HepG2 (cell line): ENCODE measurements at regions not wholly inside any gene's neighbourhood (a gene's known extent, or its start where the extent isn't known, plus 50 kb on each side); places are given as distances from the start of the nearest gene placed in this dataset.

Source experiments
- ATAC-seq: fragments of 200-7000 bp; cut with Tn5 transposase; 3 replicates; pipeline ENCODE4 v1.9.1; 2020; ENCODE audit warnings: mild to moderate bottlenecking, moderate library complexity
- BruUV-seq: library from RNA; stranded (reverse); fragments of 400-500 nt; replicated peaks from 2 replicates; lab custom pipeline; 2021; lab: Mats Ljungman, UMichigan
- CTCF ChIA-PET: fragments of 300-600 bp; formaldehyde crosslinking; extraction: SDS; loops from one replicate; lab custom pipeline; 2021; ENCODE audit warnings: low total read pairs, inconsistent platforms, low intra/inter-chr PET ratio; lab: Yijun Ruan, JAX
- POLR2A ChIA-PET: fragments of 350-600 bp; sonication (Branson Sonifier 250); formaldehyde crosslinking; loops from one replicate; lab custom pipeline; 2020; ENCODE audit warnings: antibody characterized with exemption, inconsistent platforms; lab: Yijun Ruan, JAX
- DNase-seq: peaks from one replicate; pipeline ENCODE4 v3.0.0-alpha.2; 2015; ENCODE audit warnings: low spot score
- FAIRE-seq: peaks from 3 replicates; lab custom pipeline; 2011; peaks lifted over from hg19 to GRCh38; lab: Jason Lieb, UNC
- H2AFZ ChIP-seq: one replicate; pipeline ENCODE4 v1.6.1; 2011; ENCODE audit warnings: low read length, inconsistent platforms
- H3K27ac ChIP-seq: fragments of 300-600 bp; 3 replicates; pipeline ENCODE4 v1.8.0; 2011; ENCODE audit warnings: mixed run types, mild to moderate bottlenecking, mixed read lengths, low read length, inconsistent platforms; ENCODE audit not compliant: insufficient read depth; ENCODE audit errors: extremely low read length
- H3K27me3 ChIP-seq, 2 experiments: fragments of 200-600 bp in 1 of 2; 2 replicates in 1 of 2; 3 replicates in 1 of 2; pipeline versions ENCODE4 v1.6.0 to v1.8.0; 2011; ENCODE audit warnings: low read length in 2 of 2, mild to moderate bottlenecking in 2 of 2, moderate library complexity in 2 of 2, inconsistent platforms in 1 of 2; ENCODE audit not compliant: insufficient read depth in 2 of 2, control insufficient read depth in 1 of 2
- H3K36me3 ChIP-seq, 2 experiments: fragments of 200-600 bp in 1 of 2; replicated peaks in 1 of 2; 2 replicates in 1 of 2; 3 replicates in 1 of 2; pipeline versions ENCODE4 v1.5.1 to v1.8.0; 2011; ENCODE audit warnings: low read length in 2 of 2, inconsistent platforms in 1 of 2; ENCODE audit not compliant: insufficient read depth in 2 of 2, control insufficient read depth in 1 of 2
- H3K4me1 ChIP-seq: 2 replicates; pipeline ENCODE4 v1.5.1; 2012; ENCODE audit warnings: low read length, inconsistent platforms; ENCODE audit not compliant: insufficient read depth
- H3K4me2 ChIP-seq: 2 replicates; pipeline ENCODE4 v1.6.0; 2011; ENCODE audit warnings: low read depth, low read length, inconsistent platforms
- H3K4me3 ChIP-seq, 3 experiments: fragments of 200-600 bp in 1 of 3; sonication (generic), shearing (Covaris generic) in 1 of 3; replicated peaks in 1 of 3; 2 replicates each; pipeline ENCODE4 v1.5.1; 2011 to 2016; ENCODE audit warnings: low read length in 3 of 3, inconsistent platforms in 2 of 3, low read depth in 2 of 3, mild to moderate bottlenecking in 2 of 3, control low read depth in 1 of 3, mixed read lengths in 1 of 3; ENCODE audit not compliant: insufficient read depth in 1 of 3
- H3K79me2 ChIP-seq: one replicate; pipeline ENCODE4 v1.6.1; 2011; ENCODE audit warnings: low read length, inconsistent platforms; ENCODE audit not compliant: insufficient read depth
- H3K9ac ChIP-seq: 2 replicates; pipeline ENCODE4 v1.6.0; 2011; ENCODE audit warnings: mild to moderate bottlenecking, low read depth, low read length, inconsistent platforms; ENCODE audit not compliant: insufficient read depth
- H3K9me3 ChIP-seq: 2 replicates; pipeline ENCODE4 v1.5.1; 2012; ENCODE audit warnings: mild to moderate bottlenecking, low read length
- H4K20me1 ChIP-seq: 2 replicates; pipeline ENCODE4 v1.6.0; 2011; ENCODE audit warnings: inconsistent platforms, mild to moderate bottlenecking, low read length, moderate library complexity; ENCODE audit not compliant: insufficient read depth
- DMTF1 ChIP-seq: sonication (generic); formaldehyde crosslinking; IDR thresholded peaks from 2 replicates; pipeline ENCODE4 v1.4.0; 2020; ENCODE audit warnings: mild to moderate bottlenecking, missing genetic modification reagents
- EP300 ChIP-seq, 3 experiments: sonication (generic) in 1 of 3; formaldehyde crosslinking in 1 of 3; IDR thresholded peaks; 2 replicates each; pipeline versions ENCODE4 v1.5.1 to v1.6.1; 2011 to 2020; ENCODE audit warnings: low read depth in 2 of 3, low read length in 2 of 3, borderline replicate concordance in 1 of 3, improper control_type of control experiment in 1 of 3, mild to moderate bottlenecking in 1 of 3, missing genetic modification reagents in 1 of 3, moderate library complexity in 1 of 3
- FOSL2 ChIP-seq: sonication (generic); formaldehyde crosslinking; IDR thresholded peaks from 2 replicates; pipeline ENCODE4 v1.4.0; 2020; ENCODE audit warnings: missing genetic modification reagents
- NFIC ChIP-seq: IDR thresholded peaks from 2 replicates; pipeline ENCODE4 v1.6.1; 2012; ENCODE audit warnings: mild to moderate bottlenecking, low read length, inconsistent platforms
- SP4 ChIP-seq: sonication (generic); formaldehyde crosslinking; IDR thresholded peaks from 2 replicates; pipeline ENCODE4 v1.8.1; 2023; ENCODE audit warnings: mild to moderate bottlenecking, missing genetic modification reagents
- SP5 ChIP-seq: IDR thresholded peaks from 2 replicates; pipeline ENCODE4 v1.6.1; 2016; ENCODE audit warnings: low read depth, borderline replicate concordance
- ZFYVE20 ChIP-seq: sonication (generic); formaldehyde crosslinking; IDR thresholded peaks from 2 replicates; pipeline ENCODE4 v1.8.0; 2023; ENCODE audit warnings: low read depth, mild to moderate bottlenecking, moderate library complexity, missing genetic modification reagents, borderline replicate concordance
- ZNF143 ChIP-seq: sonication (generic); formaldehyde crosslinking; IDR thresholded peaks from 2 replicates; pipeline ENCODE4 v1.4.0; 2020; ENCODE audit warnings: missing genetic modification reagents
- ZNF335 ChIP-seq: sonication (generic); formaldehyde crosslinking; IDR thresholded peaks from 2 replicates; pipeline ENCODE4 v1.4.0; 2020; ENCODE audit warnings: missing genetic modification reagents
- ZNF703 ChIP-seq: sonication (generic); formaldehyde crosslinking; IDR thresholded peaks from 2 replicates; pipeline ENCODE4 v1.5.1; 2020; ENCODE audit warnings: missing genetic modification reagents, mild to moderate bottlenecking, moderate library complexity, borderline replicate concordance
- WGBS: methylation state at CpG from one replicate; pipeline ENCODE4 v1.1.6; 2017; ENCODE audit warnings: low lambda C conversion rate; 5-methylcytosine and 5-hydroxymethylcytosine counted together
- in situ Hi-C: cut with HindIII; loops from 2 replicates; pipeline ENCODE4 v1.10.0; 2017; ENCODE audit warnings: low pct_unique_long_range_greater_than_20kb; ENCODE audit not compliant: extremely low pct_ligation_motif_present
- intact Hi-C: fragments of 100-400 bp; cut with micrococcal nuclease; formaldehyde crosslinking; loops from one replicate; pipeline ENCODE4 v1.10.0; 2022; ENCODE audit not compliant: unreplicated experiment
- TF ChIP-seq, protein P1 (sequence below): sonication (generic); formaldehyde crosslinking; IDR thresholded peaks from 2 replicates; pipeline ENCODE4 v1.8.0; 2022; ENCODE audit warnings: mild to moderate bottlenecking, missing genetic modification reagents; ENCODE audit not compliant: insufficient replicate concordance

GRCh38 chr2:16738361-16739225 is 73.0 kb upstream of the CYRIA start:
- POLR2A ChIA-PET: no interaction called here
- Histone ChIP-seq H3K4me3 (no peak overlapping the region), H3K36me3 (no peaks in the 10 kb centered on the region), H2AFZ (no peak overlapping the region), H3K9me3 (no peaks in the 10 kb centered on the region), H4K20me1 (no peaks in the 10 kb centered on the region), H3K9ac (no peak overlapping the region), H3K4me1 (no peaks in the 10 kb centered on the region), H3K27ac (no peak overlapping the region), H3K79me2 (no peaks in the 10 kb centered on the region), H3K27me3 (no peaks in the 10 kb centered on the region), H3K4me2 (no peak overlapping the region)
- DNase-seq: no peak
- intact Hi-C loops: no loop called here
- CTCF ChIA-PET: no interaction called here
- no peak for ATAC-seq
- BruUV-seq: no TSS peak
- in situ Hi-C loops: no loop called here
- TF ChIP-seq, protein P1, sequence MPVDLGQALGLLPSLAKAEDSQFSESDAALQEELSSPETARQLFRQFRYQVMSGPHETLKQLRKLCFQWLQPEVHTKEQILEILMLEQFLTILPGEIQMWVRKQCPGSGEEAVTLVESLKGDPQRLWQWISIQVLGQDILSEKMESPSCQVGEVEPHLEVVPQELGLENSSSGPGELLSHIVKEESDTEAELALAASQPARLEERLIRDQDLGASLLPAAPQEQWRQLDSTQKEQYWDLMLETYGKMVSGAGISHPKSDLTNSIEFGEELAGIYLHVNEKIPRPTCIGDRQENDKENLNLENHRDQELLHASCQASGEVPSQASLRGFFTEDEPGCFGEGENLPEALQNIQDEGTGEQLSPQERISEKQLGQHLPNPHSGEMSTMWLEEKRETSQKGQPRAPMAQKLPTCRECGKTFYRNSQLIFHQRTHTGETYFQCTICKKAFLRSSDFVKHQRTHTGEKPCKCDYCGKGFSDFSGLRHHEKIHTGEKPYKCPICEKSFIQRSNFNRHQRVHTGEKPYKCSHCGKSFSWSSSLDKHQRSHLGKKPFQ: no peak
- TF ChIP-seq DMTF1 (no peak), ZNF335 (CRISPR knock-in tag) (no peak), SP5 (CRISPR knock-in tag) (no peak), ZNF143 (no peak), FOSL2 (CRISPR knock-in tag) (no peak), ZNF703 (no peak), EP300 (IDR thresholded peaks at IDR 0.05; ENCODE audit: low read depth in 2 of 2, low read length in 2 of 2) (no peak), EP300 (CRISPR knock-in tag; IDR thresholded peaks at IDR 0.05; ENCODE audit: borderline replicate concordance) (no peak), NFIC (no peak), SP4 (no peak), ZFYVE20 (no peak)
- WGBS: 11% methylated on average over 6 of the region's 6 CpGs
- no peak for FAIRE-seq
